H9 (cell line): ENCODE measurements at regions not wholly inside any gene's neighbourhood (a gene's known extent, or its start where the extent isn't known, plus 50 kb on each side); places are given as distances from the start of the nearest gene placed in this dataset.

ENCODE experiments used
- DNase-seq: peaks from one replicate; pipeline ENCODE4 v3.0.0-alpha.2; 2017
- H2AFZ ChIP-seq: one replicate; pipeline ENCODE4 v1.6.1; 2013; ENCODE audit warnings: mild to moderate bottlenecking, low read length, control low read depth, moderate library complexity
- H2AK5ac ChIP-seq: 2 replicates; pipeline ENCODE4 v1.6.1; 2013; ENCODE audit warnings: low read length, control low read depth, mixed read lengths; ENCODE audit not compliant: insufficient read length
- H2BK120ac ChIP-seq: one replicate; pipeline ENCODE4 v1.6.1; 2013; ENCODE audit warnings: low read depth, mild to moderate bottlenecking, low read length, control low read depth, inconsistent platforms; ENCODE audit not compliant: poor library complexity, severe bottlenecking
- H2BK12ac ChIP-seq: 2 replicates; pipeline ENCODE4 v1.6.1; 2013; ENCODE audit warnings: low read length, control low read depth, mixed read lengths, low read depth; ENCODE audit not compliant: insufficient read length
- H2BK15ac ChIP-seq: 2 replicates; pipeline ENCODE4 v1.6.1; 2013; ENCODE audit warnings: low read depth, low read length, control low read depth
- H2BK20ac ChIP-seq: one replicate; pipeline ENCODE4 v1.6.1; 2013; ENCODE audit warnings: low read depth, mild to moderate bottlenecking, low read length, control low read depth, inconsistent platforms; ENCODE audit not compliant: poor library complexity, severe bottlenecking
- H2BK5ac ChIP-seq: 2 replicates; pipeline ENCODE4 v1.6.1; 2013; ENCODE audit warnings: low read length, control low read depth, mixed read lengths; ENCODE audit not compliant: insufficient read length
- H3K14ac ChIP-seq: 2 replicates; pipeline ENCODE4 v1.6.1; 2013; ENCODE audit warnings: low read length, control low read depth; ENCODE audit not compliant: insufficient read depth
- H3K18ac ChIP-seq: 2 replicates; pipeline ENCODE4 v1.6.1; 2013; ENCODE audit warnings: low read depth, mild to moderate bottlenecking, mixed read lengths, low read length, control low read depth; ENCODE audit not compliant: insufficient read length
- H3K23ac ChIP-seq: 2 replicates; pipeline ENCODE4 v1.6.1; 2013; ENCODE audit warnings: low read length, control low read depth, mixed read lengths, low read depth; ENCODE audit not compliant: insufficient read length
- H3K23me2 ChIP-seq: 2 replicates; pipeline ENCODE4 v1.6.1; 2013; ENCODE audit warnings: low read depth, mild to moderate bottlenecking, mixed read lengths, low read length, control low read depth; ENCODE audit not compliant: insufficient read length, poor library complexity, severe bottlenecking
- H3K27ac ChIP-seq: 2 replicates; pipeline ENCODE4 v1.5.1; 2013; ENCODE audit warnings: low read length, control low read depth, mixed read lengths, low read depth; ENCODE audit not compliant: insufficient read length
- H3K27me3 ChIP-seq: 2 replicates; pipeline ENCODE4 v1.6.1; 2013; ENCODE audit warnings: low read length, control low read depth, inconsistent platforms; ENCODE audit not compliant: insufficient read depth
- H3K4ac ChIP-seq: 2 replicates; pipeline ENCODE4 v1.6.1; 2013; ENCODE audit warnings: low read depth, mild to moderate bottlenecking, control low read depth, inconsistent platforms, low read length, moderate library complexity
- H3K4me1 ChIP-seq: 2 replicates; pipeline ENCODE4 v1.6.1; 2013; ENCODE audit warnings: low read length, control low read depth, inconsistent platforms; ENCODE audit not compliant: insufficient read depth
- H3K4me2 ChIP-seq: 2 replicates; pipeline ENCODE4 v1.6.1; 2013; ENCODE audit warnings: low read length, control low read depth, mixed read lengths; ENCODE audit not compliant: insufficient read length, insufficient read depth
- H3K56ac ChIP-seq: 2 replicates; pipeline ENCODE4 v1.6.1; 2013; ENCODE audit warnings: low read depth, mild to moderate bottlenecking, mixed read lengths, low read length, control low read depth; ENCODE audit not compliant: insufficient read length
- H3K79me1 ChIP-seq: 2 replicates; pipeline ENCODE4 v1.6.1; 2013; ENCODE audit warnings: low read depth, mild to moderate bottlenecking, moderate library complexity, low read length, control low read depth, inconsistent platforms; ENCODE audit not compliant: insufficient read depth, poor library complexity, severe bottlenecking
- H3K79me2 ChIP-seq: 2 replicates; pipeline ENCODE4 v1.6.1; 2013; ENCODE audit warnings: low read length, control low read depth, inconsistent platforms; ENCODE audit not compliant: insufficient read depth
- H3K9ac ChIP-seq: 2 replicates; pipeline ENCODE4 v1.6.1; 2013; ENCODE audit warnings: low read length, control low read depth, mixed read lengths; ENCODE audit not compliant: insufficient read length; ENCODE audit errors: extremely low read depth
- H3K9me3 ChIP-seq: one replicate; pipeline ENCODE4 v1.6.1; 2013; ENCODE audit warnings: low read depth, low read length, inconsistent platforms; ENCODE audit not compliant: control insufficient read depth
- H3T11ph ChIP-seq: one replicate; pipeline ENCODE4 v1.6.1; 2013; ENCODE audit warnings: mild to moderate bottlenecking, low read length, control low read depth, inconsistent platforms
- H4K20me1 ChIP-seq: one replicate; pipeline ENCODE4 v1.6.1; 2013; ENCODE audit not compliant: control insufficient read depth, insufficient read length, insufficient read depth
- H4K5ac ChIP-seq: 2 replicates; pipeline ENCODE4 v1.6.1; 2013; ENCODE audit warnings: low read depth, mild to moderate bottlenecking, mixed read lengths, low read length, control low read depth; ENCODE audit not compliant: insufficient read length
- H4K8ac ChIP-seq: replicated peaks from 2 replicates; pipeline ENCODE4 v1.6.1; 2013; ENCODE audit warnings: low read length, control low read depth, mixed read lengths, low read depth; ENCODE audit not compliant: insufficient read length
- H4K91ac ChIP-seq: 2 replicates; pipeline ENCODE4 v1.6.1; 2013; ENCODE audit warnings: low read depth, mild to moderate bottlenecking, moderate library complexity, mixed read lengths, low read length, control low read depth; ENCODE audit not compliant: insufficient read length
- H3K27ac Mint-ChIP-seq, 3 experiments: 2 replicates in 2 of 3; 3 replicates in 1 of 3; pipeline ENCODE4 v1.8.0; 2020 to 2021; ENCODE audit warnings: mixed read lengths in 3 of 3, mild to moderate bottlenecking in 1 of 3, moderate library complexity in 1 of 3
- H3K27me3 Mint-ChIP-seq: 2 replicates; pipeline ENCODE4 v1.8.0; 2021; ENCODE audit warnings: low read depth, mild to moderate bottlenecking, moderate library complexity, mixed read lengths
- H3K36me3 Mint-ChIP-seq, 3 experiments: 2 replicates in 2 of 3; 3 replicates in 1 of 3; pipeline ENCODE4 v1.8.0; 2020 to 2021; ENCODE audit warnings: low read depth in 3 of 3, mixed read lengths in 3 of 3; ENCODE audit not compliant: insufficient read depth in 1 of 3
- H3K4me1 Mint-ChIP-seq, 2 experiments: 2 replicates each; pipeline ENCODE4 v1.8.0; 2020; ENCODE audit warnings: mixed read lengths in 2 of 2
- H3K4me3 Mint-ChIP-seq, 2 experiments: 2 replicates in 1 of 2; 3 replicates in 1 of 2; pipeline ENCODE4 v1.8.0; 2020 to 2021; ENCODE audit warnings: mild to moderate bottlenecking in 2 of 2, mixed read lengths in 2 of 2, moderate library complexity in 1 of 2
- H3K9me3 Mint-ChIP-seq, 2 experiments: 2 replicates in 1 of 2; 3 replicates in 1 of 2; pipeline ENCODE4 v1.8.0; 2020; ENCODE audit warnings: mild to moderate bottlenecking in 2 of 2, mixed read lengths in 2 of 2, moderate library complexity in 1 of 2
- CTCF ChIP-seq: fragments of 200-600 bp; sonication (generic); conservative IDR thresholded peaks from 3 replicates; pipeline ENCODE4 v1.8.0; 2021; ENCODE audit warnings: antibody characterized with exemption, mild to moderate bottlenecking
- WGBS: extraction: QIAGEN DNeasy Blood & Tissue Kit; methylation state at CpG from one replicate; pipeline ENCODE4 v1.1.7; 2013; ENCODE audit warnings: missing lambda C conversion rate, low lambda C conversion rate, mixed read lengths; ENCODE audit not compliant: insufficient read length; ENCODE audit errors: extremely low coverage; 5-methylcytosine and 5-hydroxymethylcytosine counted together

DNA sequence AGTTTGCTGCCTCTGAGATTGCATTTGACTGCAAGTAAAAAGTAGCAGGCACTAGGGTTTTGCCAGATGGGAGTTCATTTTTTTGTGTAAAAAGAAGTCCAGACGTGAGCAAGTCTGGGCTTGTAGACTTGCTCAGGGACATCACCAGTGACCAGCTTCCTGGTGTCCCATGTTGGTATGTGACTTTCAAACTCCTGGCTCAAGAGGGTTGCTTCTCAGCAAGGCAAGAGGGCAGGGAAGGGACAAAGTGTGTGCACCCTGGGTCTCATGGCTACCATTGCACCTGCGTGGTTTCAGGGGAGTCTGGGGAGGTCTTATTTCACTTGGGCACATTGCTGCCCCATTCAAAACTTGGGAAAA lies 79.3 kb upstream of the ZNF716 start:
- no peak overlapping the region for H3K56ac ChIP-seq
- no peak overlapping the region for H2AFZ ChIP-seq
- Mint-ChIP-seq H3K27me3 (no peaks in the 10 kb centered on the region; the same call in 1 of the 2 replicates), H3K4me3 (no peak overlapping the region), H3K27ac (no peak overlapping the region), H3K4me1 (no peaks in the 10 kb centered on the region), H3K9me3 (peaks cover 98 to 100% of the 10 kb centered on the region in 2 experiments), H3K36me3 (peaks cover 33 to 50% (median 34%) of the 10 kb centered on the region in 3 experiments)
- no peak overlapping the region for H2BK120ac ChIP-seq
- H3K9ac ChIP-seq = no peak overlapping the region
- H2AK5ac ChIP-seq = no peak overlapping the region
- no peak overlapping the region for H2BK5ac ChIP-seq
- no peak overlapping the region for H3K4ac ChIP-seq
- WGBS = no CpG with 5 or more reads among the region's 2 CpGs
- H3T11ph ChIP-seq = no peak overlapping the region
- H3K14ac ChIP-seq = no peak overlapping the region
- H4K91ac ChIP-seq = no peak overlapping the region
- H4K20me1 ChIP-seq = no peaks in the 10 kb centered on the region
- no peak overlapping the region for H3K4me2 ChIP-seq
- no peak overlapping the region for H3K18ac ChIP-seq
- no peak overlapping the region for H3K23ac ChIP-seq
- H3K23me2 ChIP-seq = no peaks in the 10 kb centered on the region
- H2BK15ac ChIP-seq = no peak overlapping the region
- no peaks in the 10 kb centered on the region for H3K79me2 ChIP-seq
- no peak overlapping the region for H4K8ac ChIP-seq
- H3K9me3 ChIP-seq = peaks cover 98% of the 10 kb centered on the region
- no peaks in the 10 kb centered on the region for H3K79me1 ChIP-seq
- no peak for DNase-seq
- no peak overlapping the region for H4K5ac ChIP-seq
- no peak for TF ChIP-seq CTCF
- no peak overlapping the region for H3K27ac ChIP-seq
- no peaks in the 10 kb centered on the region for H3K4me1 ChIP-seq
- H3K27me3 ChIP-seq = no peaks in the 10 kb centered on the region
- no peak overlapping the region for H2BK12ac ChIP-seq
- H2BK20ac ChIP-seq = no peak overlapping the region
